ENCODE measurements at regions not wholly inside any gene's neighbourhood (a gene's known extent, or its start where the extent isn't known, plus 50 kb on each side); places are given as distances from the start of the nearest gene placed in this dataset.

GRCh38 chr2:6589150-6589549 lies 276.6 kb downstream of the CMPK2 start:
- no peak for DNase-seq (ENCODE audit: low read depth, low spot score)

- DNase-seq (ENCODE audit: low read depth, low spot score): no peak
Measured at GRCh38 chr2:6590442-6590841, 275.3 kb downstream of the CMPK2 start.

- DNase-seq (ENCODE audit: low read depth, low spot score): no peak
Measured at GRCh38 chr2:6602471-6602870, 263.2 kb downstream of the CMPK2 start.

- DNase-seq (ENCODE audit: low read depth, low spot score): no peak
Measured at GRCh38 chr2:6605836-6606505, 259.7 kb downstream of the CMPK2 start.

- DNase-seq (ENCODE audit: low read depth, low spot score): no peak
Measured at GRCh38 chr2:6617794-6618193, 247.9 kb downstream of the CMPK2 start.

DNA sequence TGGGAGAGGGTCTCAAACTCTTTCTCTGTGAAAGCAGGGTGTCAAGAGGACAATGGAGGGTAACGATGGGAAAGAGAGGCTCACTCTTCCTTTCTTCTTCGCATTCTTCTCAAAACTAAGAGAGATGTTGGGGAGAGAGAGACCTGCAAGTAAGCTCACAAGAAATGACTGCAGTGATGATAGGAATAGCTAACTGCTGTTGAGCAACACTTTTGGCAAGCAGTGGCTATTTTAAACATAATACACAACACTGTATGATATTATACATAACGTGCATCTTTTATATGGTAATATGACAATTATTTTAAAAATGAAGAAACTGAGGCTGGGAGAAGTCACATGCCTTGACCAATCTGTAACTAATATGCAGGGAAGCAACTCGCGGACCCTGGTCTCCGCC lies 247.5 kb downstream of the CMPK2 start:
- no peak for DNase-seq (ENCODE audit: low read depth, low spot score)

DNA sequence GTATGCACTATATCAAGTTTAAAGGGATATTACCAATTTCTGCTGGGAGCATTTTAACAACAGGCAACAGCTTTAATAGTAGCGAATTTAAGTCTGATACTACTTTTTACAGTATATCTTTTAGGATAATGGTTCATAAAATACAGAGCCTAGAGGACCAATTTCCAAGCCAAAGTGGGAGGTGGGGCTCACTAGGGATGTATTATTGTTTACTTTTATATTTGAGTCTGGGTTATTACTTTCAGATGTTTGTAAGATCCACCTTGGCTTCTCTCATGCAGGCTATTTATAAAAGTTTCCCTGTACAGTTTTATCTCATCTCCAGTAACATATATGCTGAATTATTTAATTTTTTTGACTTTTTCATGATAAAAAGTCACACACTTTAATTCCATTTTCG lies 242.0 kb downstream of the CMPK2 start:
- DNase-seq (ENCODE audit: low read depth, low spot score): no peak

GRCh38 chr2:6626401-6627012 lies 239.2 kb downstream of the CMPK2 start:
- DNase-seq (ENCODE audit: low read depth, low spot score): no peak

- peak; percentile 67 for DNase-seq (ENCODE audit: low read depth, low spot score)
Measured at GRCh38 chr2:6627316-6627715, 238.4 kb downstream of the CMPK2 start.

DNA sequence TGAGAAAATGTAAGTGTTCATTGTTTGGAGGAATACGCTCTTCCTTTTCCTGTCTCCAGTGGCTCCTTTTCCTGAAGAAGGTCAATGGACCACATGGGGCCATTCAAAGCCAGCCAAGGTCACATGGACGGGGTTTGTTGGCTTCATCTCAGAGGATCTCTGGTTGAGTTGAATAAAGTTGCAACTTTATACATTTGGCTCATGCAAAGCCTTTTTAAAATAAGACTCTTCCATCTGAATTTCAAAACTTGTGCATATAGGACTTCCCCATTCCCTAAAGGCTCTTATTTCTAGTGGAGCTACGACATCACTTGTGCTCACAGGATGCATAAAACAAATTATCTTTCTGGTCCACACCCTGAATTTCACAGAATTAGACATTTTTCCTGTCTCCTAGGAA lies 235.5 kb downstream of the CMPK2 start:
- DNase-seq (ENCODE audit: low read depth, low spot score): no peak

GRCh38 chr2:6635296-6635695 lies 230.4 kb downstream of the CMPK2 start:
- DNase-seq (ENCODE audit: low read depth, low spot score): no peak

GRCh38 chr2:6637330-6637729 lies 228.4 kb downstream of the CMPK2 start:
- no peak for DNase-seq (ENCODE audit: low read depth, low spot score)

DNA sequence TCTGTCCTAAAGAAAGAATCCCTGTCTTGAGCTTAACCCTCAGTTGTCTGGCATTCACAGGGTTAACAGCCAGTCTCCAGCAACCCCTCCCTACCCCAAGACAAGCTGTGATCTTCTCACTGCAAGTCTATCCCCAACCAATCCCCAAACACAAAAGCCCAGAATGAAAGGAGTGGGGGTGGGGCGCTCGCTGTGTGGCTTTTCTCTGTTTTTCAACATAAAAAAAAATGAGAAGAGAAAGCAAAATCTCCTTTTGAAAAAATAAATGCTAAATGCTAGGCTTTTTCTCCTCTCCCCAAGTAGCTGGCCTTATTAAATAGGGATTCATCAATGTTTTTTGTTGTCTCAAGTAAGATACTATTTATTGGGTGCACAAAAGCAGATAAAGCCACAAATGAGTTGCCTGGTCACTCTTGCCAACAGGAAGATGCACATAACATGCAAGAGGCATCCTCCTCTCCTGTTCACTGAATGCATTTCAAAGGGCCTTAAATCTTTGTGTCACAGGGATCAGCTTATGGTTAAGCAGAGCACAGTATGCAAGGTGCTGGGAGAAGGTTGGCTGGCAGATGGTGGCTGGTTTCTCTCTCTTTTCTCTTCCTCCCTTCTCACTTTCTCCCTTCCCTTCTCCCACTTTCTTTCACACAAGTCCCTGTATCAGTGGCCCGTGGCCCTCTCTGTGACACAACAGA lies 225.6 kb downstream of the CMPK2 start:
- no peak for DNase-seq (ENCODE audit: low read depth, low spot score)

GRCh38 chr2:6640621-6641015 lies 225.1 kb downstream of the CMPK2 start:
- no peak for DNase-seq (ENCODE audit: low read depth, low spot score)

- DNase-seq (ENCODE audit: low read depth, low spot score): no peak
Measured at GRCh38 chr2:6641956-6642355, 223.8 kb downstream of the CMPK2 start.

DNA sequence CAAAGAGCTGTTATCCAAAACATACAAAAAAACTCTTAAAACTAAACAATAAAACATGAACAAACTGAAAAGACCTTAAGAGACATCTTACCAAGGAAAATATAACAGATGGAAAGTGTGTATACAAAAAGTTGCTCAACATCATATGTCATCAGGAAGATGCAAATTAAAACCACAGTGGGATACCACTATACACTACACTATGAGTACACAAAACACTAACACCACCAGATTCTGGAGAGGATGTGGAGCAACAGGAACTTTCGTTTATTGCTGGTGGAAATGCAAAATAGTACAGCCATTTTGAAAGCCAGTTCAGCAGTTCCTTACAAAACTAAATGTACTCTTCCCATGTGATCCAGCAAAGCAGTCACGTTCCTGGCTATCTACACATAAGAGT lies 221.4 kb downstream of the CMPK2 start:
- DNase-seq (ENCODE audit: low read depth, low spot score): no peak

GRCh38 chr2:6645004-6645403 lies 220.7 kb downstream of the CMPK2 start:
- DNase-seq (ENCODE audit: low read depth, low spot score): no peak

- no peak for DNase-seq (ENCODE audit: low read depth, low spot score)
Measured at GRCh38 chr2:6645672-6646071, 220.0 kb downstream of the CMPK2 start.

DNA sequence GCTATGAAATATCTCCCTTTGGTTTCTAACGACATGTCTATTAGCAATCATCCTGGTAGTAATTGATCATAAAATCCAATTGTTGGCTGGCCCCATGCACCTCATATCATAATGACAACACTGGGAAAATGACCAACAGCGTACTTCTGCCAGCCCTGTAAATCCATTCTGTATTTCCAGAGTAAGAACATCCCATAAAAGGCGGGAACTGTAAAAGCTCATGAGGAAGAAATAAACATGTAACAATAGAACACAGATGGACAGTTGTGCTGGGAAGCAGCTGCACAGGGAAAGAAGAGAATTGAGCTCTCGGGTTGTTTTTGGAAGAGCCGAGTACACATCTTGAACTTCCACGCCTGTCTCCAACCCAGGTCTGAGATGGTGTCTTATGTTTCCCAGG lies 218.7 kb downstream of the CMPK2 start:
- no peak for DNase-seq (ENCODE audit: low read depth, low spot score)

GRCh38 chr2:6648596-6649247 lies 217.0 kb downstream of the CMPK2 start:
- DNase-seq (ENCODE audit: low read depth, low spot score): no peak

- DNase-seq (ENCODE audit: low read depth, low spot score): no peak
Measured at GRCh38 chr2:6650311-6650710, 215.4 kb downstream of the CMPK2 start.

- DNase-seq (ENCODE audit: low read depth, low spot score): no peak
Measured at GRCh38 chr2:6652251-6652650, 213.5 kb downstream of the CMPK2 start.

Measured in smooth muscle cell of the brain vasculature (primary cell).